Kidney epithelial cell (primary cell): ENCODE measurements at regions not wholly inside any gene's neighbourhood (a gene's known extent, or its start where the extent isn't known, plus 50 kb on each side); places are given as distances from the start of the nearest gene placed in this dataset.
A peak's percentile ranks its signal among the peaks of the same experiment; 100 is the strongest.

Experiments used
- DNase-seq: peaks from one replicate; pipeline ENCODE4 v3.0.0-alpha.2; 2010; ENCODE audit warnings: low read depth
- H3K27me3 ChIP-seq: 2 replicates; pipeline ENCODE4 v1.6.0; 2011; ENCODE audit warnings: low read length; ENCODE audit not compliant: control insufficient read depth, insufficient read depth
- H3K36me3 ChIP-seq: 2 replicates; pipeline ENCODE4 v1.5.1; 2011; ENCODE audit warnings: low read length; ENCODE audit not compliant: control insufficient read depth, insufficient read depth
- H3K4me3 ChIP-seq: 2 replicates; pipeline ENCODE4 v1.5.1; 2011; ENCODE audit warnings: low read depth, mild to moderate bottlenecking, control low read depth, low read length
- TF ChIP-seq, protein P1 (sequence below): IDR thresholded peaks from 2 replicates; pipeline ENCODE4 v1.5.1; 2011; ENCODE audit warnings: mild to moderate bottlenecking, moderate library complexity, low read length, control low read depth, inconsistent platforms; ENCODE audit not compliant: insufficient read depth, poor library complexity, severe bottlenecking

DNA sequence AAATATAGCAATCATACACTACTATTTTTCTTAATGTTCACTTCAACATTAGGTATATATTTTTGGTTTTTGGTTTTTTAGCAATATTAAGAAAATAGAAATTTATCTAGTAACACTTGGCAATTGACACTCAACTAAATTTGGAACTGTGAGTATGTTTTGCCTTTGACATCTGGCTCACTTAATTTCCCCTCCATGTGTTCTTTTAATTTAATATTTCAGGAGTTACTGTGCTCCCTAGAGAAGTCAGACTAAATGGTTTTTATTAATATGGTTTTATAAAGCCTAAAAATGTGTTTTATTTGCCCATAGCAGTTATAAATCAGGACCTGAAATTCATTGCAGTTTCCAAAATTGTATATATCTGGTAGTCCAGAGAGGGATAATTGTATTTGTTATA, 175.3 kb upstream of the AVPR1A start:
- no peaks in the 10 kb centered on the region for H3K36me3 ChIP-seq
- H3K27me3 ChIP-seq = no peaks in the 10 kb centered on the region
- no peak for DNase-seq
- TF ChIP-seq, protein P1, sequence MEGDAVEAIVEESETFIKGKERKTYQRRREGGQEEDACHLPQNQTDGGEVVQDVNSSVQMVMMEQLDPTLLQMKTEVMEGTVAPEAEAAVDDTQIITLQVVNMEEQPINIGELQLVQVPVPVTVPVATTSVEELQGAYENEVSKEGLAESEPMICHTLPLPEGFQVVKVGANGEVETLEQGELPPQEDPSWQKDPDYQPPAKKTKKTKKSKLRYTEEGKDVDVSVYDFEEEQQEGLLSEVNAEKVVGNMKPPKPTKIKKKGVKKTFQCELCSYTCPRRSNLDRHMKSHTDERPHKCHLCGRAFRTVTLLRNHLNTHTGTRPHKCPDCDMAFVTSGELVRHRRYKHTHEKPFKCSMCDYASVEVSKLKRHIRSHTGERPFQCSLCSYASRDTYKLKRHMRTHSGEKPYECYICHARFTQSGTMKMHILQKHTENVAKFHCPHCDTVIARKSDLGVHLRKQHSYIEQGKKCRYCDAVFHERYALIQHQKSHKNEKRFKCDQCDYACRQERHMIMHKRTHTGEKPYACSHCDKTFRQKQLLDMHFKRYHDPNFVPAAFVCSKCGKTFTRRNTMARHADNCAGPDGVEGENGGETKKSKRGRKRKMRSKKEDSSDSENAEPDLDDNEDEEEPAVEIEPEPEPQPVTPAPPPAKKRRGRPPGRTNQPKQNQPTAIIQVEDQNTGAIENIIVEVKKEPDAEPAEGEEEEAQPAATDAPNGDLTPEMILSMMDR = no peak
- no peak overlapping the region for H3K4me3 ChIP-seq

DNA sequence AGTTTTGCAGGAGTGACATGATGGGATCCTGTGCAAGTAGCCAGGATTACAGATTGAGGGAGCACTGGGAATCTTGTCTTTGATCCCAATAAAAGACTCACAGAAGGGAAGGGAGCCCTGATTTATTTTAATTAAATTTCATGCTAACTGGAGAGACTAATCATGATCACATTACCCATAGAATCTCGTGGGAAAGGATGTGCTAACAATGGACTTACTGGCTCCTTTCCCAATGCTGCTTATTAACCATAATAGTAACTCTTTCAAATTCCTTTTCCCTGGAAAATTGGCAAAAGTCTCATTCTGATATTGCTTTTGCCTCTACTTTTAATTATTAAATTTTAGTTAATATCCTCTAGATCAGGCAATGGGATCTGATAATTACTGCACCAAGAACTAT, 174.8 kb upstream of the AVPR1A start:
- no peak for DNase-seq
- Histone ChIP-seq H3K27me3 (no peaks in the 10 kb centered on the region), H3K4me3 (no peak overlapping the region), H3K36me3 (no peaks in the 10 kb centered on the region)
- TF ChIP-seq, protein P1 = no peak

DNA sequence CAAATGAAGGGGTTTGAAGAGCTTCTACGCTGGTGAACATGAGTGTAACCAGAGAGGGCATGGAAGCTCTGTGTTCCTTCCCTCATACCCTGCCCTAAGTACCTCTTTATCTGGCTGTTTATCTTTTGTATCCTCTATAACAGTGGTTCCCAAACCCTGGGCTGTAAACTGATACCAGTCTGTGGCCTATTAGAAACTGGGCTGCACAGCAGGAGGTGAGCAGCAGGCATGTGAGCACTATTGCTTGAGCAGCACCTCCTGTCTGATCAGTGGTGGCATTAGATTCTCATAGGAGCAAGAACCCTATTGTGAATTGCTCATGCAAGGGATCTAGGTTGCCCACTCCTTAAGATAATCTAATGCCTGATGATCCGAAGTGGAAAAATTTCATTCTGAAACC, 172.9 kb upstream of the AVPR1A start:
- TF ChIP-seq, protein P1 = no peak
- no peak for DNase-seq

DNA sequence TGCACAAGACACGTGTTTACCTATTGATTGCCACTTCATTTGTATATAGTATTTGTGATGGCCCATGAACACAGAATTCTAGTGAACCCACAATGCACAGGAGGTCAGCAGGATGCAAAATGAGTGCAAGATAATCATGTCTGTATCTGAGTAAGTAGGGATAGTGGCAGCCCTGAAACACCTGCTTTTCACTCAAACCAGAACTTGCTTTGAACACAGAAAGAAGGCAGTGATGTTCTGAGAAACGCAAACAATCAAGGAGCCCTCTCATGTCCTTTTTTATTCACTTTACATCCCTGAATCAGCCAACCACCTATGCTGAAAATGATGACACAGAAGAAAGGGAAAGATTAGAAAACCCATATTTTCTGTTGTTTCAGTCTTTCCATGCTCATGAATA, 170.4 kb upstream of the AVPR1A start:
- TF ChIP-seq, protein P1 = no peak
- Histone ChIP-seq H3K27me3 (no peaks in the 10 kb centered on the region), H3K36me3 (no peaks in the 10 kb centered on the region), H3K4me3 (no peak overlapping the region)
- DNase-seq = no peak

More for the DNA sequence above, 172.9 kb upstream of the AVPR1A start:
- no peaks in the 10 kb centered on the region for H3K36me3 ChIP-seq
- H3K4me3 ChIP-seq = no peak overlapping the region
- H3K27me3 ChIP-seq = no peaks in the 10 kb centered on the region

DNA sequence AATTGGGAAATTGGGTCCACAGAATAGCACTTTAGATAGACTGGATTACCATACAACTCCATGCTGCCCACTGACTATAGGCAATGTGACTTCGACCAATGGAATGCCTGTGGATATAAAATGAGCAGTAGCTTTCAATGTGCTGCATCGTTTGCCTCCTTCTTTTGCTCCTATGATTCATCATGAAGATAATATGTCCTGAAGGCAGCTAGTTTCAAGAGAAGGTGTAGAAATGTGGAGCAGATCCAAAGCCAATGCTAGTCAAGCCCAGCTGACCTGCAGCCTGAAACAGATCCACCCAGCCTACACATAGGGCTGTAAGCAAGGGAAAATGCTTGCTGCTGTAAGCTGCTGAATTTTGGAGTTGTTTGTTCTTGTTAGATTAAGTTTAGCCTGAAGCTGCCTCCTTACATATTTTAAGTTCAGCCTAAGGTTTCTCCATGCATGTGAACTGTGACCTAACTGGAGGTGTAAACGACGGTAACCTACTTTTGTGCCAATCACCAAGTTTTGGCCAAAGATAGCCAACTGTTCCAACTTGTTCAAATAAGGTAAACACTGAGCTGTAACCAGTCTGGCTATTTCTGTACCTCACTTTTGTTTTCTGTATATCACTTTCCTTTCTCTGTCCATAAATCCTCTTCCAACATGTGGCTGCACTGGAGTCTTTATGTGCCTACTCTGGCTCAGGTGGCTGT, 169.1 kb upstream of the AVPR1A start:
- H3K4me3 ChIP-seq = no peak overlapping the region
- TF ChIP-seq, protein P1 = no peak
- no peaks in the 10 kb centered on the region for H3K36me3 ChIP-seq
- H3K27me3 ChIP-seq = no peaks in the 10 kb centered on the region
- DNase-seq = no peak

DNA sequence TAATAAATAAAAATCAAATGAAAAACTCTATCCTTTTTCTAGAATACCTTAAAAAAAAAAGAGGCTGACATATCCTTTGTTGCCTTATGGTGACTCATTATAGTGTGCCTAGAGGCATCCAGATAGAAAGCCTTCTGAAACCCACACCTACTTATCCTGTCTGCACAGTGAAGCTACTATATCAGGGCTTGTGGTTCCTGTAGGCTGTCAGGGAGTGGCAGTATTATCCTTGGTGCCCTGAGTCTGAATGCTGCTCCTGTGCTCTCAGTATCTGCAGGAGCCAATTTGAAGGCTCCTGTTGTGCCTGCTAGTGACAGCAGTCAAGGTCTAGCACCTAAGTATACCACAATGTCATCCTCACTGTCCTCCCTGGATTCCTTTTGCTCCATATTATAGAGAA, 168.4 kb upstream of the AVPR1A start:
- DNase-seq = peak; percentile 72

More for the DNA sequence above, 168.4 kb upstream of the AVPR1A start:
- TF ChIP-seq, protein P1 = peak; percentile 28
- no peak overlapping the region for H3K4me3 ChIP-seq
- H3K27me3 ChIP-seq = no peaks in the 10 kb centered on the region
- no peaks in the 10 kb centered on the region for H3K36me3 ChIP-seq
